ENCODE measurements at regions not wholly inside any gene's neighbourhood (a gene's known extent, or its start where the extent isn't known, plus 50 kb on each side); places are given as distances from the start of the nearest gene placed in this dataset.

GRCh38 chr2:40803900-40804299, 352.0 kb upstream of the SLC8A1 start:
- no peak for DNase-seq (ENCODE audit: low spot score)

GRCh38 chr2:40809156-40809555, 357.3 kb upstream of the SLC8A1 start:
- no peak for DNase-seq (ENCODE audit: low spot score)

GRCh38 chr2:40814616-40815015, 362.7 kb upstream of the SLC8A1 start:
- DNase-seq (ENCODE audit: low spot score), result no peak

- no peak for DNase-seq (ENCODE audit: low spot score)
These were observed 368.4 kb upstream of the SLC8A1 start for GRCh38 chr2:40820319-40820718.

- no peak for DNase-seq (ENCODE audit: low spot score)
These were observed 371.6 kb upstream of the SLC8A1 start for GRCh38 chr2:40823478-40823877.

- DNase-seq (ENCODE audit: low spot score), result no peak
These were observed 372.4 kb upstream of the SLC8A1 start for GRCh38 chr2:40824278-40824677.

- no peak for DNase-seq (ENCODE audit: low spot score)
These were observed 375.5 kb upstream of the SLC8A1 start for GRCh38 chr2:40827392-40827791.

- DNase-seq (ENCODE audit: low spot score), result no peak
These were observed 379.5 kb upstream of the SLC8A1 start for GRCh38 chr2:40831321-40831873.

GRCh38 chr2:40841856-40842255, 390.0 kb upstream of the SLC8A1 start:
- no peak for DNase-seq (ENCODE audit: low spot score)

- DNase-seq (ENCODE audit: low spot score), result peak; percentile 19
These were observed 392.7 kb upstream of the SLC8A1 start for GRCh38 chr2:40844353-40845277.

GRCh38 chr2:40851661-40852060, 399.8 kb upstream of the SLC8A1 start:
- DNase-seq (ENCODE audit: low spot score), result no peak

- DNase-seq (ENCODE audit: low spot score), result no peak
These were observed 407.7 kb upstream of the SLC8A1 start for GRCh38 chr2:40859617-40860016.

GRCh38 chr2:40867829-40868228, 415.9 kb upstream of the SLC8A1 start:
- no peak for DNase-seq (ENCODE audit: low spot score)

- DNase-seq (ENCODE audit: low spot score), result no peak
These were observed 420.7 kb upstream of the SLC8A1 start for GRCh38 chr2:40872580-40872979.

- no peak for DNase-seq (ENCODE audit: low spot score)
These were observed 422.5 kb upstream of the SLC8A1 start for GRCh38 chr2:40874380-40874779.

GRCh38 chr2:40877734-40878288, 425.9 kb upstream of the SLC8A1 start:
- no peak for DNase-seq (ENCODE audit: low spot score)

- no peak for DNase-seq (ENCODE audit: low spot score)
These were observed 427.4 kb upstream of the SLC8A1 start for GRCh38 chr2:40879305-40879704.

- DNase-seq (ENCODE audit: low spot score), result no peak
These were observed 434.2 kb upstream of the SLC8A1 start for GRCh38 chr2:40886100-40886499.

GRCh38 chr2:40886655-40887054, 434.8 kb upstream of the SLC8A1 start:
- no peak for DNase-seq (ENCODE audit: low spot score)

GRCh38 chr2:40896358-40896757, 444.5 kb upstream of the SLC8A1 start:
- no peak for DNase-seq (ENCODE audit: low spot score)

- no peak for DNase-seq (ENCODE audit: low spot score)
These were observed 462.8 kb upstream of the SLC8A1 start for GRCh38 chr2:40914666-40915065.

- no peak for DNase-seq (ENCODE audit: low spot score)
These were observed 463.8 kb upstream of the SLC8A1 start for GRCh38 chr2:40915651-40916050.

GRCh38 chr2:40935349-40935748, 483.5 kb upstream of the SLC8A1 start:
- no peak for DNase-seq (ENCODE audit: low spot score)

All from D341Med (cell line).